GM20000 (cell line): ENCODE measurements at regions not wholly inside any gene's neighbourhood (a gene's known extent, or its start where the extent isn't known, plus 50 kb on each side); places are given as distances from the start of the nearest gene placed in this dataset.

Experiments used
- DNase-seq: peaks from one replicate; pipeline ENCODE4 v3.0.0; 2012; ENCODE audit warnings: low spot score
- TF ChIP-seq, protein P1 (sequence below): IDR thresholded peaks from 2 replicates; pipeline ENCODE4 v1.5.1; 2012; ENCODE audit warnings: mild to moderate bottlenecking, control low read depth; ENCODE audit errors: extremely low read depth, missing control alignments

DNA sequence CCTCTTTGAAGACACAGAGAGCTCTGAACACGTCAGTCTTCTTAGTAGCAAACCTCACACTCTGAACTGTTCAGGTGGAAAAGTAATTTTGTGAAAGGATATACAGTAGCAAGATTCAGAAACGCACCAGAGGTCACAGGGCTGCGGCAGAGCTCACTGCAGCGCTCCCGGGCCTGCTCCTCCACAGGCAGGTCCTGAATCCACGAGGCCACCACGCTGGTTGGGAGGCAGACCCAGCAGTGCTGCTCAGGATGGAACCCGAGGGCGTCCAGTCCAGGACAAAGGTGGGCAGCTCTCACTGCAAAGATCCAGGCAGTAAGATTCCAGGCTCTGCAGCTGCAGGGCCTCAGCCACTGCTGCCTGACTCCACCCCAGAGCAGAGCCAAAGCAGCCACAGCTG lies 576.2 kb upstream of the SALL3 start:
- DNase-seq: no peak
- TF ChIP-seq, protein P1, sequence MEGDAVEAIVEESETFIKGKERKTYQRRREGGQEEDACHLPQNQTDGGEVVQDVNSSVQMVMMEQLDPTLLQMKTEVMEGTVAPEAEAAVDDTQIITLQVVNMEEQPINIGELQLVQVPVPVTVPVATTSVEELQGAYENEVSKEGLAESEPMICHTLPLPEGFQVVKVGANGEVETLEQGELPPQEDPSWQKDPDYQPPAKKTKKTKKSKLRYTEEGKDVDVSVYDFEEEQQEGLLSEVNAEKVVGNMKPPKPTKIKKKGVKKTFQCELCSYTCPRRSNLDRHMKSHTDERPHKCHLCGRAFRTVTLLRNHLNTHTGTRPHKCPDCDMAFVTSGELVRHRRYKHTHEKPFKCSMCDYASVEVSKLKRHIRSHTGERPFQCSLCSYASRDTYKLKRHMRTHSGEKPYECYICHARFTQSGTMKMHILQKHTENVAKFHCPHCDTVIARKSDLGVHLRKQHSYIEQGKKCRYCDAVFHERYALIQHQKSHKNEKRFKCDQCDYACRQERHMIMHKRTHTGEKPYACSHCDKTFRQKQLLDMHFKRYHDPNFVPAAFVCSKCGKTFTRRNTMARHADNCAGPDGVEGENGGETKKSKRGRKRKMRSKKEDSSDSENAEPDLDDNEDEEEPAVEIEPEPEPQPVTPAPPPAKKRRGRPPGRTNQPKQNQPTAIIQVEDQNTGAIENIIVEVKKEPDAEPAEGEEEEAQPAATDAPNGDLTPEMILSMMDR: no peak

DNA sequence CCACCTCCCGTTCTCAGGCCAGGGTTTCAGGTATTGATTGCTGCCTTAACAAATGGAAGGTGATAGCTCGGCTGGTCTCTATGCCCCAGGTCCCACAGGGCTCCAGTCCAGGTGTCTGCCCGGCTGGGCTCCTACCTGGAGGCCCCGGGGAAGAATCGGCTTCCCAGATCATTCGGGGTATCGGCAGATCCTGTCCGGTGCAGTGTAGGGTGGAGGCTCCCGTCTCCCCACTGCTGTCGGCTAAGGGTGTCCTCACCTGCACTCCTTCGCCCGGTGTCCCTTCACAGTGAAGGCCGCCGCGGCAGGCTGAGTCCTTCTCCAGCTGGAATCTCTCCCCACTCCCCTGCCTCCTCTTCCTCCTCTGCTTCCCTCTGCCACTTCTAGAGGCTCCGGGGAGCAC lies 573.9 kb upstream of the SALL3 start:
- no peak for DNase-seq
- TF ChIP-seq, protein P1: no peak

DNA sequence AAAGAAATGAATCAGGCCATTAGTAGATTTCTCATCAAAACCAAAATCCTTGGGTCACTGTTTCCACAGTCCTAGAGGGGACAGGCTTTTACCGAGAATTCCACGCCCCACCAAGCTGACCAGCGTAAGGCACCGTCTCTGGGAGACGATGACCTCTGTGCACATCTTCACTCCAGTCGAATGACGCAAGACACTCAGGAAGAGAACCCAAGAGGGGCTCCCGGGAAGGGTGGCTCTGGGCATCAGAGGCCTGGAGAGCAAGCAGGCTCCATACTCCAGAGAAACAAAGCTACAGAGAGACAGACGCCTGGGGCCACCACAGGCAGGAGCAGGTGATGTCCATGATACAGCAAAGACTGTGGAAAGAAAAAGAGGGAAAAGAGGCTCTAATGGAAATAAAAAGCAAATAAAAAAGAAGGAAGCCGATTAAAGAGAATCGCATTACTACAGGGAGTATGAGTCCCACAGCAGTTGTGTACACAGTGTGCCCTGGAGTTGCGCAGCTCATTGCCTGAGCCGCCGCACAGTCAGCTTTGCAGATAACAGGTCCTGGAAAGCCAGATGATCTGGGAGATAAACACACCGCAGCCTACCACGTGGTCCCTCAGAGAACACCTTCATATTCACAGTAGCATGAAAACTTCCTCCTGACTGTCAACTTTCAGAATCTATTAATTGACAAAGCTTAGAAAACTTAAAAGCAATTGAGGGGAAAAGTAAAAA lies 572.7 kb upstream of the SALL3 start:
- no peak for DNase-seq
- TF ChIP-seq, protein P1: no peak

DNA sequence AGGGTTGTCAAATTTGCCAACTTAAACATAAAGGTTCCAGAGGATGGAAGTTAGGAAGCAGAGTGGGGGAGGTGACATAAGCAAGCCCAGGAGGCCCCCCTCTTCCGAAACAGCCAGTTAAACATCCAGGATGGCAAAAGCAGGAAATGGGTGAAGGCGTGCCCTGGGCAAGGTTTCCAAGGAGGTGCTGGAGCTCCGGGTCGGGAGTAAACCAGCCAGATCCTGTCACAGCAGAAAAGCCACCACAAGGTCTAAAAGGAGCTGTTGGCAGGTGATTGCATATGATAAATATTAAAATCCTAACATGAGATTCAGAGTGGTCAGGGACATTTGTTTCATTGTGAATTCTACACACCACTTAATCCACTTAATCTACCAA lies 572.2 kb upstream of the SALL3 start:
- TF ChIP-seq, protein P1: no peak
- no peak for DNase-seq

DNA sequence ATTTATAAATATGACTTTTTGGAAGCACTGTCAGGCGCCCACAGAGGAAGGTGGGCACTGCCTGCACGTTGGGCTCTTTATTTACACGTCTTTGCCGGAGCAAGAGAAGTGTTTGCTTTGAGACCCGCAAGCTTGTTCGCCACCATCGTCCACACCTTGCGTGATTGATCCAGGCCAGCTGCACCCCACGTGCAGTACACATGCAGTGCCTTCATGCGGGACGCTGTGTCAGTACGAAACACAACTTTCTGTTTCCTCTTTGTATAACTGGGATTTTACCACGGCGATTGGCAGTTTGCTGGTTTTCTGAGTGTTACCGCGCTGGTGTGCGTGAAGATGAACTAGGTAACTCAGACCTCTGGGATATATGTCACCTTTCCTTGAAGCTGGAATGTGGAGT lies 571.0 kb upstream of the SALL3 start:
- TF ChIP-seq, protein P1: no peak
- no peak for DNase-seq

DNA sequence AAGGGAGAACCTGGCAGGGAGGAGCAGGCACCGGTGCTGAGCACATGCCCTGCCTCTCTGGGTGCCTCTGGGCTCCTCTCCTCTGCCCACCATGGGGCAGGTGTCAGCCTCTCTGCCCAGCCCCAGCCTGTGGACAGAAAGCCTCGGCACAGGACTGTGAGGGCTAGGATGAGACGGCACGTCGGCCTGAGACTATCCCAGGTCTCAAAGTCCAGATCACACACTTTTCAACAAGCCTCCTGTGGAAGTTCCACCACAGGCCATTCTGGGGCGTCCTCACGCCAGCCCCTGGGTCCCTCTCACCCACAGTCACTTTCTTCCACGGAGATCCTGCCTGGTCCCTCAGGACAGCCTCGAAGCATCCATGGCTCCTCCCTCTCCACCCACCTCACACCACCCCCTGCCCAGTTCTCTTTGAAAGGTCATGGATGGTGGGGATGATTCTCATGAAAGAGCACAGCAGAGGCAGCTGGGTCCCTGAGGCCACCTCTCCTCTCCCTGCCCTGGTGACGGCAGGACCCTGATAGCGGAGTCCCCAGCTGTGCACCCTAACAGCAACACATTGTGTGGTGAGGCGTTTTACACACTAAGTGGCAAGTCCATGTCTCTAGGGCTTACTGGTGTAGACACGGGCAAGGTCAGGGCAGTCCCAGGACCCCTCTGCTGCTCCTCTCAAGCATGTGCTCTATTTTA lies 569.4 kb upstream of the SALL3 start:
- no peak for DNase-seq
- TF ChIP-seq, protein P1: no peak

DNA sequence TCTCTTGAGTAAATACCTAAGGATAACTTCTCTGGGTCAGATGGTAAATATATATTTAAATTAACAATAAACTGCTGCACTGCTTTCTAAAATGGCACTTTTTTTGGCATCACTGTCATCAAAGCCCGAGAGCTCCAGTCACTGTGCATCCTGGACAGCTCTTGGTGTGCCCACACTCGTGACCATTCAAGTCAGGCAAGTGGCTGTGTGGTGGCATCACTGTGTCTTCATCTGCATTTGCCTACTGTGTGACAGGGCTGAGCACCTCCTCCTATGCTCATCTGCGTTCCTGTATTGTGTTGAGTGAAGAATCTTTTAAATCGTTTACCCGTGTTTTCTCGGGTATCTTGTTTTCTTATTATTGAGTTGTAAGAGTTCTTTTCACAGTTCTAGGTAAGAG lies 568.1 kb upstream of the SALL3 start:
- DNase-seq: no peak
- TF ChIP-seq, protein P1: no peak
